Brain microvascular endothelial cell (primary cell): ENCODE measurements at regions not wholly inside any gene's neighbourhood (a gene's known extent, or its start where the extent isn't known, plus 50 kb on each side); places are given as distances from the start of the nearest gene placed in this dataset.

Source experiments
- DNase-seq: peaks from one replicate; pipeline ENCODE4 v3.0.0-alpha.2; 2020
- H3K27ac ChIP-seq: fragments of 250-450 bp; sonication (Bioruptor Pico); 2 replicates; pipeline ENCODE4 v1.5.1; 2020; ENCODE audit warnings: mild to moderate bottlenecking, moderate library complexity
- H3K27me3 ChIP-seq: fragments of 250-450 bp; sonication (Bioruptor Pico); replicated peaks from 2 replicates; pipeline ENCODE4 v1.5.1; 2020; ENCODE audit warnings: mild to moderate bottlenecking
- H3K36me3 ChIP-seq: fragments of 250-450 bp; sonication (Bioruptor Pico); replicated peaks from 2 replicates; pipeline ENCODE4 v1.5.1; 2020; ENCODE audit warnings: mild to moderate bottlenecking
- H3K4me3 ChIP-seq: 2 replicates; pipeline ENCODE4 v1.5.1; 2011; ENCODE audit warnings: low read depth, mild to moderate bottlenecking, control low read depth, low read length, moderate library complexity
- in situ Hi-C: cut with HindIII; loops from 2 replicates; pipeline ENCODE4 v1.10.0; 2017; ENCODE audit warnings: low sequenced_read_pairs, low pct_ligation_motif_present
- TF ChIP-seq, protein P1 (sequence below): IDR thresholded peaks from 2 replicates; pipeline ENCODE4 v1.5.1; 2011; ENCODE audit warnings: low read depth, mild to moderate bottlenecking, moderate library complexity, low read length, control low read depth, inconsistent platforms; ENCODE audit errors: missing control alignments

DNA sequence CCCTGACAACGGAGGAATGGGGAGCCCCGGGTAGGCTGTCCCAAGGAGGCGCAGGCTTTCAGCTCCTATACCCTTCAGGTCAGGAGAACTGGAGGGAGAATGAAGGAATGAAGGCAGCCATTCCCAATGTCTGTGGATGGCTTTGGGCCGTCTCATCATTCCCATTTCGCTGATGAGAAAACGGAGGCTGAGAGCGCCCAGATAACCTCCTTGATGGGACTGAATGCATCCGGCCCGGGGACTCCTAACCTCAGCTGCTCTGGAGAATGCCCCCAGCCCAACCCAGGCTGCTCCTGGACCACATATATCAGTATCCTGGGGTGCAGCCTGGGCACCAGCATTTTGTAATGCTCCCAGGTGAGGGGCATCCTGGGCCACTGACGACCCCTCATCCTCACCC is 52.6 kb upstream of the RNU6ATAC start:
- no peak overlapping the region for H3K27ac ChIP-seq
- in situ Hi-C loops = no loop called here
- DNase-seq = no peak
- H3K4me3 ChIP-seq = no peak overlapping the region
- TF ChIP-seq, protein P1, sequence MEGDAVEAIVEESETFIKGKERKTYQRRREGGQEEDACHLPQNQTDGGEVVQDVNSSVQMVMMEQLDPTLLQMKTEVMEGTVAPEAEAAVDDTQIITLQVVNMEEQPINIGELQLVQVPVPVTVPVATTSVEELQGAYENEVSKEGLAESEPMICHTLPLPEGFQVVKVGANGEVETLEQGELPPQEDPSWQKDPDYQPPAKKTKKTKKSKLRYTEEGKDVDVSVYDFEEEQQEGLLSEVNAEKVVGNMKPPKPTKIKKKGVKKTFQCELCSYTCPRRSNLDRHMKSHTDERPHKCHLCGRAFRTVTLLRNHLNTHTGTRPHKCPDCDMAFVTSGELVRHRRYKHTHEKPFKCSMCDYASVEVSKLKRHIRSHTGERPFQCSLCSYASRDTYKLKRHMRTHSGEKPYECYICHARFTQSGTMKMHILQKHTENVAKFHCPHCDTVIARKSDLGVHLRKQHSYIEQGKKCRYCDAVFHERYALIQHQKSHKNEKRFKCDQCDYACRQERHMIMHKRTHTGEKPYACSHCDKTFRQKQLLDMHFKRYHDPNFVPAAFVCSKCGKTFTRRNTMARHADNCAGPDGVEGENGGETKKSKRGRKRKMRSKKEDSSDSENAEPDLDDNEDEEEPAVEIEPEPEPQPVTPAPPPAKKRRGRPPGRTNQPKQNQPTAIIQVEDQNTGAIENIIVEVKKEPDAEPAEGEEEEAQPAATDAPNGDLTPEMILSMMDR = no peak
- H3K27me3 ChIP-seq = no peaks in the 10 kb centered on the region
- no peaks in the 10 kb centered on the region for H3K36me3 ChIP-seq

DNA sequence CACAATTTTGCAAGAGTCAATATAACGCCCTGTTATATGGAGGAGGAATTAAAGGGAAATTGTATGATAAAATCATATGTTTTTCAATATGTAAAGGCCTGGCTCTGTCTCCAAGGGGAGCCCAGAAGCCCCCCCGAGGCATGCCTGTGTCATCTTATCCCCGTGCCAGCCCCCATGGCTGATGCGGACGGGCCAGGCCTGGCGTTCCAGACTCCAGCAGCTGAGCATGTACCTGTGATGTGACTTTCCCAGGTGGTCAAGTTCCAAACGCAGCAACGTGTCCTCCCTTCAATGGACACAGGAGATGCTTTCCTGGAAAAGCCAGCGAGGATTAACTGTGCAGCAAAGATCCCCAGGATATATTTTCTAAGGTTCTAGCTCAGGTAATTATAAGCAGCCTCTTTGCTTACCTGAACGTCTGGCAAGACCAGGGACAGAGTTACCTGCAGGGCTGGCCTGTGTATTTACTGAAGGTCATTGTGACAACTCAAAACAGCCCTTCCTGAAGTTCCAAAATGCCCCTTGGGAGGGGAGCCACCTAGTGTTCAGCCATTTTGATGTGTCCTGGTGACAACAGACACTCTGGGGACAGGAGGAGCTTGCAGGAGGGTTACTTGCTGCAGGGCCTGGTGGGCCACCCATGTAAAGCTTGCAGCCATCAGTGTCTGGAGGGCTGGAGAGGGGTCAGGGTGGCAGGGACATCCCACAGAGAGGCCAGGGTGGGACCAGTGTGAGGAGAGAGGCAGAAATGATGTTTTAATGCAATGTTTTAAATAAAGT is 53.3 kb upstream of the RNU6ATAC start:
- H3K27ac ChIP-seq = no peak overlapping the region
- in situ Hi-C loops = no loop called here
- no peak for DNase-seq
- H3K27me3 ChIP-seq = no peaks in the 10 kb centered on the region
- H3K4me3 ChIP-seq = no peak overlapping the region
- TF ChIP-seq, protein P1 = peak; percentile 31
- H3K36me3 ChIP-seq = no peaks in the 10 kb centered on the region

DNA sequence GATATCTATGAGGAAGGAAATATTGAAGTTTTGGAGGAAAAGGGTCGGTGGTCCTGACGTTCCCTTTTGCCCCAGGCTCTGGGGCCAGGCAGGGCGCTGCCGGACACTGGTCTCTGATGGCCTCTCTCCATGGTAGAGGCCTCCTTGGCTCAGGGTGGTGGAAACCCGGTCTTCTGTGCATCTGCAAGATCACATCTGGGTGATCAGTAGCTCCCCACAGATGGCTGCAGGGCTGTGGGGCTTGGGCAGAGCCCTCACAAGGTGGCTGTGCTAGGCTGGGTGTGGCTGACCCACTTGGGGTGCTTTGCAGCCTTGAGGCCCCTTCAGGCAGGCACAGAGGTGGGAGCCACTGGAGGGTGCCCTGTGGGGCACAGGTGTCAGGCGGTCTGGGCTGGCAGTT is 53.9 kb upstream of the RNU6ATAC start:
- TF ChIP-seq, protein P1 = no peak
- no peaks in the 10 kb centered on the region for H3K36me3 ChIP-seq
- DNase-seq = no peak
- H3K4me3 ChIP-seq = no peak overlapping the region
- H3K27me3 ChIP-seq = no peaks in the 10 kb centered on the region
- in situ Hi-C loops = no loop called here
- H3K27ac ChIP-seq = no peak overlapping the region

DNA sequence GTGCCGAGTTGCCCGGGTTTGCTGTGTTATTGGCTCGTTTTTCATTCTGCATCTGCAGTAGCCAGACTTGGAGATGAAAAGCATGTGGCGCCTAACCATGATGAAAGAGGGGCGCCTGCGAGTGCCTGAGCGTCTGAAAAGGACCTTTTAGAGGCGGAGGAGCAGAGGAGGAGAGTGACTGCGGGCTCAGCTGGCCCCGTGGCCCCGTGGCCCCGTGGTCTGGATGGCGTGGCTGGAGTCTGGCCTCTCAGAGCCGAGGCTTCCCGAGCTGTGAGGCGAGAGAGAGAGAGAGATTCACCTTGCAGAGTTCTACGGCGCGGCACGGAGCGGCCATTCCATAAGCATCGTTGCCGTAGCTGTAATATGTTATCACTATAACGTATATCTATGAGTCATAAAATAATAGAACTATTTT is 55.3 kb upstream of the RNU6ATAC start:
- in situ Hi-C loops = no loop called here
- TF ChIP-seq, protein P1 = no peak
- DNase-seq = no peak
- Histone ChIP-seq H3K27ac (no peak overlapping the region), H3K27me3 (no peaks in the 10 kb centered on the region), H3K36me3 (no peaks in the 10 kb centered on the region), H3K4me3 (no peak overlapping the region)

DNA sequence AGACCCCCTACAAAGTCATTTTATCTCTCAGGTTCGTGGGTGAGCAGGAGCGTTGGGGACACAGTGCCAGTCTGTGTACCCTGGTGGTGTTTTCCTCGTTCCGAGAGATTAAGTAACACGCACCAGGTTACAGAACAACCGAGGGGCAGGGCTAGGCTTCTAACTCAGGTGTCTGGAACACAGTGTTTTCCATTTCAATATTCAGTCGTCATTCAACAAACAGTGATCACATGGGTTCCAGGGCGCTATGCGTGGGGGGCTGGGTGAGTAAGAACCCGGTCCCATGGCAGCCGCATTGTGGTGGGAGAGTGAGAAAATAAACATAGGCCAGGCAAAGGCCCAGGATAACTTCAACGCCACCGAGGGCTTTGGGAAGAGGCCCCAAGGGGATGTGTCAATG is 55.9 kb upstream of the RNU6ATAC start:
- H3K27ac ChIP-seq = no peak overlapping the region
- H3K4me3 ChIP-seq = no peak overlapping the region
- H3K27me3 ChIP-seq = no peaks in the 10 kb centered on the region
- in situ Hi-C loops = no loop called here
- TF ChIP-seq, protein P1 = no peak
- no peak for DNase-seq
- H3K36me3 ChIP-seq = no peaks in the 10 kb centered on the region

DNA sequence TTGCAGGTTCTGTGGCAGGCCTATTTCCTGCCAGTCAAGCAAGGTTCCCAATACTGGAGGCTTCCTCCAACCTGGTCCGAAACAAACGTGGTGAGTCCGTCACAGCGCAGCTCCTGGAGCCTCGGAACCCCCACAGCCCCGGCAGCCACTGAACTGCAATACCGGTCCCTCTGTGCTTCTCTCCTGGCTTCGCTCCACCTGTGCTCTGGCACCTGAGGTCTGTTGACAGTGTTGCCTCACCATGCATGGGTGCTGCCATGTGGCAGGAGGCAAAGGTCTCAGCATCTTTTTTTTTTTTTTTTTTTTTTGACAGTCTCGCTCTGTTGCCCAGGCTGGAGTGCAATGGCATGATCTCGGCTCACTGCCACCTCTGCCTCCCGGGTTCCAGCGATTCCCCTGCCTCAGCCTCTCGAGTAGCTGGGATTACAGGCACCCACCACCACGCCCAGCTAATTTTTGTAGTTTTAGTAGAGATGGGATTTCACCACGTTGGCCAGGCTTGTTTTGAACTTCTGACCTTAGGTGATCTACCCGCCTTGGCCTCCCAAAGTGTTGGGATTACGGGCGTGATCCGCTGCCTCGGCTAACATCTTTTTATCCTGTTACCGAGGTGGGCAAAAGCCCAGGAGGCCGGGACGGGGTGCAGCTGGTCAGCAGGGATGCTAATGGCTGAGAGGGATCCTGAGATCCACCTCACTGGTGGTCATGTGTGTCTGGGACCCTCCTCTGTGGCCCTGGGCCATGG is 57.1 kb upstream of the RNU6ATAC start:
- TF ChIP-seq, protein P1 = no peak
- H3K4me3 ChIP-seq = no peak overlapping the region
- peaks cover 4% of the 10 kb centered on the region for H3K27me3 ChIP-seq
- in situ Hi-C loops = no loop called here
- H3K36me3 ChIP-seq = no peaks in the 10 kb centered on the region
- DNase-seq = no peak
- H3K27ac ChIP-seq = no peak overlapping the region
